ENCODE measurements at regions not wholly inside any gene's neighbourhood (a gene's known extent, or its start where the extent isn't known, plus 50 kb on each side); places are given as distances from the start of the nearest gene placed in this dataset.

- TF ChIP-seq CTCF (IDR thresholded peaks at IDR 0.05) (no peak), EZH2 (IDR thresholded peaks at IDR 0.05; ENCODE audit: borderline replicate concordance, insufficient read depth, low read depth, low read length, poor library complexity, severe bottlenecking) (no peak)
Observed at GRCh38 chr9:93828331-93829097, 126.6 kb downstream of the BARX1 start.

Measured in B cell (primary cell).